Left lung (tissue), 4 donors: ENCODE measurements at regions not wholly inside any gene's neighbourhood (a gene's known extent, or its start where the extent isn't known, plus 50 kb on each side); places are given as distances from the start of the nearest gene placed in this dataset.

Source experiments
- ATAC-seq: fragments of 200-7000 bp; cut with Tn5 transposase; one replicate; pipeline ENCODE4 v1.9.1; 2020; ENCODE audit warnings: moderate library complexity
- DNase-seq, 4 donors: peaks; one replicate each; pipeline ENCODE4 v3.0.0-alpha.2; 2013 to 2020
- H3K27ac ChIP-seq, 2 donors: fragments of 200-600 bp; sonication (generic) in 1 of 2; one replicate each; pipeline versions ENCODE4 v1.5.0 to v1.8.0; 2020 to 2021
- H3K27me3 ChIP-seq, 2 donors: fragments of 200-600 bp; sonication (generic) in 1 of 2; one replicate each; pipeline versions ENCODE4 v1.5.0 to v1.8.0; 2020 to 2021
- H3K36me3 ChIP-seq, 2 donors: fragments of 200-600 bp; sonication (generic) in 1 of 2; one replicate each; pipeline versions ENCODE4 v1.5.0 to v1.8.0; 2020 to 2021
- H3K4me1 ChIP-seq, 2 donors: fragments of 200-600 bp; one replicate each; pipeline ENCODE4 v1.8.0; 2021
- H3K4me3 ChIP-seq, 2 donors: fragments of 200-600 bp; sonication (generic) in 1 of 2; one replicate each; pipeline versions ENCODE4 v1.5.0 to v1.8.0; 2020 to 2021; ENCODE audit warnings: mild to moderate bottlenecking in 1 of 2
- H3K9me3 ChIP-seq, 2 donors: fragments of 200-600 bp; sonication (generic) in 1 of 2; one replicate each; pipeline versions ENCODE4 v1.5.0 to v1.8.0; 2020 to 2021
- intact Hi-C, 2 donors: fragments of 100-400 bp; cut with DNase I; formaldehyde crosslinking; loops; one replicate each; pipeline versions ENCODE4 v1.11.2 to v1.14.2; 2022
- TF ChIP-seq, protein P1 (sequence below), 2 donors: fragments of 200-600 bp; sonication (generic) in 1 of 2; IDR thresholded peaks; one replicate each; pipeline versions ENCODE4 v1.5.0 to v1.8.0; 2021; ENCODE audit warnings: antibody characterized with exemption in 2 of 2
- donor health status: DM: no; HTN: yes; CAD: no.
- donor health status: DM: no; HTN: no; CAD: no.

DNA sequence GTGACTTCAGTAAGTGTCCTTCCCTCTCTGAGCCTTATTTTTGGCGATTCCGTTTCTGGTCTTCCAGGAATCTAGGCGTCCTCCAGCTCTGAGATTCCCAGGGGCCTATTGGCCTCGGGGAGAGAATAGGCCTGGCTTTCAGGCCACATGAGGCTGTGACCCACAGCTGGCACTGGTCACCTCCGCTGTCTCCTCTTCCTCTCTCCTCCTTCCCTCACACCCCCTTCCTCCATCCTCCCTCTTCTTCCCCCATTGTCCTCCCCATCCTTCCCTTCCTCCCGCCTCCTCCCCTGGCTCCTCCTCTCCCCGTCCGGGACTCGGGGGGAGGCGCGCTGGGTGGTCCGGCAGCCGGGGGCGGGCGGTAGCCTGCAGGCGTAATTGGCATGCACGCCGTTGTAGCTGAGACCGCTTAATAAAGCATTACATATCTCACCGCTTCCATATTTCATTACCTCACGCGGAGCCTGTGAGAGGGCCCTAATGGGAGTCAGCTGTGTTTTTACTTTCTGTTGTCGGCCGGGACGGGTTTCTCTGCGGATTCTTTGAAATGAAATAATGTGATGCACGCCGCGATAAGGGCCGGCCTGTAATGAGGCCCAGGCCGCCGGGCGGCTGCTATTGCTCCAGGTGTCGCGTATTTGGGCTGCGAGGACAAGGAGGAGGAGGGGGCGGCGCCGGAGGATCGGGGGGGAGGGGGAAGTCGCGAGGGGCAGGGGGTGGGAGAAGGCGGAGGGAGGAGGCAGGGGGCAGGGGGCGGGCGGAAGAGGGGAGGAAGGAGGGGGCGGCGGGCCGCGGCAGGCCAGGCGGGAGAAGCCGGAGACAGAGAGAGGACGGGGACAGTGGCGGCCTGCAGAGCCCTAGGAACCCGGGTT is 95.3 kb downstream of the FOXD2 start:
- DNase-seq (peak in 3 of 4 donors; percentile 44 to 88 (median 81)), ATAC-seq (peak; percentile 56)
- intact Hi-C loops = loop anchor here (5.0 to 10.0 kb wide), 2 partner anchors 162 to 179 kb away; no protein-coding TSS in a partner anchor
- H3K4me1 ChIP-seq = peaks cover 3 to 13% of the 10 kb centered on the region in 2 donors
- peak overlapping the region; percentile 7 to 31 for H3K4me3 ChIP-seq
- no peaks in the 10 kb centered on the region for H3K36me3 ChIP-seq
- H3K9me3 ChIP-seq = peaks cover 0 to 14% of the 10 kb centered on the region in 2 donors
- H3K27ac ChIP-seq = no peak overlapping the region
- peaks cover 0 to 43% of the 10 kb centered on the region in 2 donors for H3K27me3 ChIP-seq
- TF ChIP-seq, protein P1, sequence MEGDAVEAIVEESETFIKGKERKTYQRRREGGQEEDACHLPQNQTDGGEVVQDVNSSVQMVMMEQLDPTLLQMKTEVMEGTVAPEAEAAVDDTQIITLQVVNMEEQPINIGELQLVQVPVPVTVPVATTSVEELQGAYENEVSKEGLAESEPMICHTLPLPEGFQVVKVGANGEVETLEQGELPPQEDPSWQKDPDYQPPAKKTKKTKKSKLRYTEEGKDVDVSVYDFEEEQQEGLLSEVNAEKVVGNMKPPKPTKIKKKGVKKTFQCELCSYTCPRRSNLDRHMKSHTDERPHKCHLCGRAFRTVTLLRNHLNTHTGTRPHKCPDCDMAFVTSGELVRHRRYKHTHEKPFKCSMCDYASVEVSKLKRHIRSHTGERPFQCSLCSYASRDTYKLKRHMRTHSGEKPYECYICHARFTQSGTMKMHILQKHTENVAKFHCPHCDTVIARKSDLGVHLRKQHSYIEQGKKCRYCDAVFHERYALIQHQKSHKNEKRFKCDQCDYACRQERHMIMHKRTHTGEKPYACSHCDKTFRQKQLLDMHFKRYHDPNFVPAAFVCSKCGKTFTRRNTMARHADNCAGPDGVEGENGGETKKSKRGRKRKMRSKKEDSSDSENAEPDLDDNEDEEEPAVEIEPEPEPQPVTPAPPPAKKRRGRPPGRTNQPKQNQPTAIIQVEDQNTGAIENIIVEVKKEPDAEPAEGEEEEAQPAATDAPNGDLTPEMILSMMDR (IDR thresholded peaks at IDR 0.05) = no peak

DNA sequence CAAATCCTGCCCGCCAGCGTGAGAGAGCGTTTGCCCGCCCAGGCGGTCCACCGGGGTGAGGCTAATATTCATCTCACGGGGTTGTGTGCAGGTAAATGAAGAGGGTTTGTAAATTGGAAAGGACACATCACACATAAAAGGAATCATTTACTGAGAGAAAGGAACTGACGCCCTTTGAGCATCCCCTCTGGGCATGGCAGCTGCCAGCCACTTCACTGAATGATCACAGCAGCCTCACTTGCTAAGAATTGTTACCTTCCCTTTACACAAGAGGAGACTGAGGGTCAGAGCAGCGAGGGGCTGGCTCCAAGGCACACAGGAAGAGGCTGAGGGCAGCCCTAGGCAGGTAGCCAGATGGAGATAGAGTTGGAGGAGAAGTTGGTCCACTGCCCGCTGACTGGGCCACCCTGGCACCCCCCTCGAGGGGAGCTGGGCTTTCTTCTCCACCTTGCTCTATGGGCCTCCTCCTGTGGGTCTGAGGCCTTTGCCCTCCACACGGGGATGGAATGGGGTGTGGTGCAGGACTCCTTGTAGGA is 96.0 kb downstream of the FOXD2 start:
- peak overlapping the region in 1 of 2 donors; percentile 31 for H3K4me3 ChIP-seq
- TF ChIP-seq, protein P1 (IDR thresholded peaks at IDR 0.05) = no peak
- no peak overlapping the region for H3K27ac ChIP-seq
- DNase-seq (no peak), ATAC-seq (no peak)
- H3K36me3 ChIP-seq = no peaks in the 10 kb centered on the region
- intact Hi-C loops = loop anchor here (5.0 to 10.0 kb wide), 2 partner anchors 161 to 178 kb away; no protein-coding TSS in a partner anchor
- peaks cover 3 to 13% of the 10 kb centered on the region in 2 donors for H3K4me1 ChIP-seq
- peaks cover 0 to 13% of the 10 kb centered on the region in 2 donors for H3K9me3 ChIP-seq
- H3K27me3 ChIP-seq = peaks cover 0 to 43% of the 10 kb centered on the region in 2 donors

GRCh38 chr1:47534436-47534835 is 96.6 kb downstream of the FOXD2 start:
- Histone ChIP-seq H3K27ac (no peak overlapping the region), H3K9me3 (peaks cover 0 to 7% of the 10 kb centered on the region in 2 donors), H3K4me1 (peaks cover 3 to 13% of the 10 kb centered on the region in 2 donors), H3K27me3 (peaks cover 0 to 43% of the 10 kb centered on the region in 2 donors), H3K36me3 (no peaks in the 10 kb centered on the region), H3K4me3 (no peak overlapping the region)
- TF ChIP-seq, protein P1 (IDR thresholded peaks at IDR 0.05) = no peak
- DNase-seq (no peak), ATAC-seq (no peak)
- intact Hi-C loops = loop anchor here (5.0 to 10.0 kb wide), 2 partner anchors 160 to 178 kb away; no protein-coding TSS in a partner anchor

DNA sequence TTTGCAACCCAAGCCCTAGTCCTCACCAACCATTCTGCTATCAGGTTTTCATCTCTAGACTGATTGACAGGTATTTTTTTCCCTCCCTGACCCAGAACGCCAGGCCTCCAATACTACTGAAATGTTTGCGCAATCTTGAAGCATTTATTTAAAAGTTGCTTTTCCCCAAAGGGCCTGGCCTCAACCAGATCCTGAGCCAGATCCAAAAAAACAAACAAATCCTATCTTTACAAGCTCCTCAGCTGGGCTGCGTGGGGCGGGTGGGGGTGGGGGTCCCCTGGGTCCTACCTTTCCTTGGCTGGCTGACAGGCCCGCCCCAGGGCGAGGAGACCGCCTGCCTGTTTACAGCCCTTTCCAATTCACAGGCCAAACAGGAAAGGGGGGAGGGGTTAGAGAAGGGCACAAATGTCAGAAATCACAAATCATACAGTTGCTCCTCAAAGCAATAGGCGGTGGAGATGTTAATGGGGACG is 98.8 kb downstream of the FOXD2 start:
- ATAC-seq (peak; percentile 70), DNase-seq (no peak)
- TF ChIP-seq, protein P1 (IDR thresholded peaks at IDR 0.05) = no peak

GRCh38 chr1:47537268-47537667 is 99.4 kb downstream of the FOXD2 start:
- H3K4me3 ChIP-seq = no peak overlapping the region
- DNase-seq (no peak), ATAC-seq (no peak)
- peaks cover 0 to 33% of the 10 kb centered on the region in 2 donors for H3K27me3 ChIP-seq
- H3K4me1 ChIP-seq = peaks cover 3 to 13% of the 10 kb centered on the region in 2 donors
- intact Hi-C loops = loop anchor here in 1 of 2 donors (10.0 kb wide), 1 partner anchor 158 kb away; no protein-coding TSS in a partner anchor
- peaks cover 0 to 2% of the 10 kb centered on the region in 2 donors for H3K9me3 ChIP-seq
- H3K27ac ChIP-seq = no peak overlapping the region
- H3K36me3 ChIP-seq = no peaks in the 10 kb centered on the region
- TF ChIP-seq, protein P1 (IDR thresholded peaks at IDR 0.05) = no peak

More for the DNA sequence above, 98.8 kb downstream of the FOXD2 start:
- no peaks in the 10 kb centered on the region for H3K9me3 ChIP-seq
- no peak overlapping the region for H3K4me3 ChIP-seq
- no peak overlapping the region for H3K27ac ChIP-seq
- H3K27me3 ChIP-seq = peaks cover 0 to 39% of the 10 kb centered on the region in 2 donors
- H3K4me1 ChIP-seq = peaks cover 3 to 13% of the 10 kb centered on the region in 2 donors
- H3K36me3 ChIP-seq = no peaks in the 10 kb centered on the region
- intact Hi-C loops = loop anchor here in 1 of 2 donors (10.0 kb wide), 1 partner anchor 158 kb away; no protein-coding TSS in a partner anchor
